ENCODE measurements at regions not wholly inside any gene's neighbourhood (a gene's known extent, or its start where the extent isn't known, plus 50 kb on each side); places are given as distances from the start of the nearest gene placed in this dataset.
"Not testable (repeated sequence)": the region's sequence is repeated elsewhere in the genome, so short reads cannot be mapped to it uniquely, and the experiment has no call there.

- not testable (repeated sequence) for H3K4me1 ChIP-seq (ENCODE audit: insufficient read depth, low read length); H3K36me3 ChIP-seq (ENCODE audit: insufficient read depth, low read length); H3K9me3 ChIP-seq (ENCODE audit: low read length); H3K27ac ChIP-seq (ENCODE audit: low read depth, low read length); H3K4me3 ChIP-seq (ENCODE audit: low read depth in 1 of 2, low read length in 2 of 2); H3K9ac ChIP-seq (ENCODE audit: low read length); H3K27me3 ChIP-seq (ENCODE audit: control insufficient read depth in 1 of 2, insufficient read depth in 2 of 2, low read length in 2 of 2)
These were observed 117.7 kb upstream of the RREB1 start for GRCh38 chr6:6990059-6990458.

- Histone ChIP-seq H3K36me3 (ENCODE audit: insufficient read depth, low read length) (no peaks in the 10 kb centered on the region), H3K9me3 (ENCODE audit: low read length) (no peaks in the 10 kb centered on the region), H3K4me3 (ENCODE audit: low read depth in 1 of 2, low read length in 2 of 2) (no peak overlapping the region)
These were observed 114.1 kb upstream of the RREB1 start for GRCh38 chr6:6993503-6994237.

GRCh38 chr6:6994796-6995195, 113.0 kb upstream of the RREB1 start:
- Histone ChIP-seq H3K4me1 (ENCODE audit: insufficient read depth, low read length) (no peaks in the 10 kb centered on the region), H3K4me3 (ENCODE audit: low read depth in 1 of 2, low read length in 2 of 2) (no peak overlapping the region), H3K9ac (ENCODE audit: low read length) (no peak overlapping the region), H3K27ac (ENCODE audit: low read depth, low read length) (no peak overlapping the region), H3K36me3 (ENCODE audit: insufficient read depth, low read length) (no peaks in the 10 kb centered on the region), H3K9me3 (ENCODE audit: low read length) (no peaks in the 10 kb centered on the region), H3K27me3 (ENCODE audit: control insufficient read depth in 1 of 2, insufficient read depth in 2 of 2, low read length in 2 of 2) (no peaks in the 10 kb centered on the region)

More at GRCh38 chr6:6993503-6994237, 114.1 kb upstream of the RREB1 start:
- no peaks in the 10 kb centered on the region for H3K4me1 ChIP-seq (ENCODE audit: insufficient read depth, low read length)
- no peaks in the 10 kb centered on the region for H3K27me3 ChIP-seq (ENCODE audit: control insufficient read depth in 1 of 2, insufficient read depth in 2 of 2, low read length in 2 of 2)
- no peak overlapping the region for H3K27ac ChIP-seq (ENCODE audit: low read depth, low read length)
- H3K9ac ChIP-seq (ENCODE audit: low read length), result no peak overlapping the region

GRCh38 chr6:6995328-6995727, 112.4 kb upstream of the RREB1 start:
- Histone ChIP-seq H3K9ac (ENCODE audit: low read length) (no peak overlapping the region), H3K27ac (ENCODE audit: low read depth, low read length) (no peak overlapping the region), H3K9me3 (ENCODE audit: low read length) (no peaks in the 10 kb centered on the region), H3K27me3 (ENCODE audit: control insufficient read depth in 1 of 2, insufficient read depth in 2 of 2, low read length in 2 of 2) (no peaks in the 10 kb centered on the region), H3K4me1 (ENCODE audit: insufficient read depth, low read length) (no peaks in the 10 kb centered on the region), H3K4me3 (ENCODE audit: low read depth in 1 of 2, low read length in 2 of 2) (no peak overlapping the region), H3K36me3 (ENCODE audit: insufficient read depth, low read length) (no peaks in the 10 kb centered on the region)

- Histone ChIP-seq H3K4me1 (ENCODE audit: insufficient read depth, low read length) (no peaks in the 10 kb centered on the region), H3K27ac (ENCODE audit: low read depth, low read length) (no peak overlapping the region), H3K4me3 (ENCODE audit: low read depth in 1 of 2, low read length in 2 of 2) (no peak overlapping the region), H3K9me3 (ENCODE audit: low read length) (no peaks in the 10 kb centered on the region), H3K36me3 (ENCODE audit: insufficient read depth, low read length) (no peaks in the 10 kb centered on the region), H3K9ac (ENCODE audit: low read length) (no peak overlapping the region), H3K27me3 (ENCODE audit: control insufficient read depth in 1 of 2, insufficient read depth in 2 of 2, low read length in 2 of 2) (no peaks in the 10 kb centered on the region)
These were observed 111.6 kb upstream of the RREB1 start for GRCh38 chr6:6996124-6996523.

- no peaks in the 10 kb centered on the region for H3K36me3 ChIP-seq (ENCODE audit: insufficient read depth, low read length)
- H3K27me3 ChIP-seq (ENCODE audit: control insufficient read depth in 1 of 2, insufficient read depth in 2 of 2, low read length in 2 of 2), result no peaks in the 10 kb centered on the region
- H3K4me1 ChIP-seq (ENCODE audit: insufficient read depth, low read length), result no peaks in the 10 kb centered on the region
- no peak overlapping the region for H3K9ac ChIP-seq (ENCODE audit: low read length)
- H3K27ac ChIP-seq (ENCODE audit: low read depth, low read length), result no peak overlapping the region
- no peaks in the 10 kb centered on the region for H3K9me3 ChIP-seq (ENCODE audit: low read length)
- no peak overlapping the region for H3K4me3 ChIP-seq (ENCODE audit: low read depth in 1 of 2, low read length in 2 of 2)
These were observed 110.2 kb upstream of the RREB1 start for GRCh38 chr6:6997263-6998193.

GRCh38 chr6:6998194-6998569, 109.6 kb upstream of the RREB1 start:
- H3K36me3 ChIP-seq (ENCODE audit: insufficient read depth, low read length), result no peaks in the 10 kb centered on the region
- H3K4me1 ChIP-seq (ENCODE audit: insufficient read depth, low read length), result no peaks in the 10 kb centered on the region
- H3K27me3 ChIP-seq (ENCODE audit: control insufficient read depth in 1 of 2, insufficient read depth in 2 of 2, low read length in 2 of 2), result no peaks in the 10 kb centered on the region
- no peak overlapping the region for H3K4me3 ChIP-seq (ENCODE audit: low read depth in 1 of 2, low read length in 2 of 2)
- H3K9me3 ChIP-seq (ENCODE audit: low read length), result no peaks in the 10 kb centered on the region
- no peak overlapping the region for H3K27ac ChIP-seq (ENCODE audit: low read depth, low read length)
- no peak overlapping the region for H3K9ac ChIP-seq (ENCODE audit: low read length)

GRCh38 chr6:7000825-7001777, 106.7 kb upstream of the RREB1 start:
- Histone ChIP-seq H3K4me1 (ENCODE audit: insufficient read depth, low read length) (no peaks in the 10 kb centered on the region), H3K9ac (ENCODE audit: low read length) (no peak overlapping the region), H3K27ac (ENCODE audit: low read depth, low read length) (no peak overlapping the region), H3K27me3 (ENCODE audit: control insufficient read depth in 1 of 2, insufficient read depth in 2 of 2, low read length in 2 of 2) (no peaks in the 10 kb centered on the region), H3K9me3 (ENCODE audit: low read length) (no peaks in the 10 kb centered on the region), H3K4me3 (ENCODE audit: low read depth in 1 of 2, low read length in 2 of 2) (no peak overlapping the region), H3K36me3 (ENCODE audit: insufficient read depth, low read length) (no peaks in the 10 kb centered on the region)

- Histone ChIP-seq H3K4me3 (ENCODE audit: low read depth in 1 of 2, low read length in 2 of 2) (no peak overlapping the region), H3K9me3 (ENCODE audit: low read length) (no peaks in the 10 kb centered on the region), H3K27ac (ENCODE audit: low read depth, low read length) (no peak overlapping the region), H3K36me3 (ENCODE audit: insufficient read depth, low read length) (no peaks in the 10 kb centered on the region), H3K4me1 (ENCODE audit: insufficient read depth, low read length) (no peaks in the 10 kb centered on the region), H3K27me3 (ENCODE audit: control insufficient read depth in 1 of 2, insufficient read depth in 2 of 2, low read length in 2 of 2) (no peaks in the 10 kb centered on the region), H3K9ac (ENCODE audit: low read length) (no peak overlapping the region)
These were observed 104.7 kb upstream of the RREB1 start for GRCh38 chr6:7003041-7003440.

GRCh38 chr6:7004581-7005297, 103.0 kb upstream of the RREB1 start:
- Histone ChIP-seq H3K27me3 (ENCODE audit: control insufficient read depth in 1 of 2, insufficient read depth in 2 of 2, low read length in 2 of 2) (no peaks in the 10 kb centered on the region), H3K9ac (ENCODE audit: low read length) (no peak overlapping the region), H3K9me3 (ENCODE audit: low read length) (no peaks in the 10 kb centered on the region), H3K27ac (ENCODE audit: low read depth, low read length) (no peak overlapping the region), H3K36me3 (ENCODE audit: insufficient read depth, low read length) (no peaks in the 10 kb centered on the region), H3K4me3 (ENCODE audit: low read depth in 1 of 2, low read length in 2 of 2) (no peak overlapping the region), H3K4me1 (ENCODE audit: insufficient read depth, low read length) (no peaks in the 10 kb centered on the region)
